Uterus (tissue), 2 donors: ENCODE measurements at regions not wholly inside any gene's neighbourhood (a gene's known extent, or its start where the extent isn't known, plus 50 kb on each side); places are given as distances from the start of the nearest gene placed in this dataset.

ENCODE experiments used
- CTCF ChIP-seq, 4 experiments: fragments of 200-600 bp in 2 of 4; fragments of 450-650 bp in 2 of 4; sonication (generic) in 2 of 4; IDR thresholded peaks; one replicate each; pipeline ENCODE4 v1.5.1; 2016 to 2019; ENCODE audit warnings: antibody characterized with exemption in 4 of 4, mild to moderate bottlenecking in 2 of 4, moderate library complexity in 1 of 4
- POLR2A ChIP-seq, 2 donors: fragments of 450-650 bp; IDR thresholded peaks; one replicate each; pipeline ENCODE4 v1.6.1; 2016; ENCODE audit warnings: antibody characterized with exemption in 2 of 2, mild to moderate bottlenecking in 1 of 2, moderate library complexity in 1 of 2

GRCh38 chr18:56130481-56130880 lies 507.9 kb downstream of the TXNL1 start:
- TF ChIP-seq CTCF (IDR thresholded peaks at IDR 0.05) (no peak), POLR2A (IDR thresholded peaks at IDR 0.05) (no peak)
